Fibroblast of lung (primary cell): ENCODE measurements at regions not wholly inside any gene's neighbourhood (a gene's known extent, or its start where the extent isn't known, plus 50 kb on each side); places are given as distances from the start of the nearest gene placed in this dataset.
A peak's percentile ranks its signal among the peaks of the same experiment; 100 is the strongest.

Experiments used
- DNase-seq, 2 donors: peaks; one replicate each; pipeline versions ENCODE4 v3.0.0 to v3.0.0-alpha.2; 2010; ENCODE audit warnings: low read depth in 2 of 2
- H2AFZ ChIP-seq: 2 replicates; pipeline ENCODE4 v1.5.1; 2012; ENCODE audit warnings: low read length, control low read depth, inconsistent platforms
- H3K27ac ChIP-seq: 2 replicates; pipeline ENCODE4 v1.5.1; 2011; ENCODE audit warnings: low read length, control low read depth; ENCODE audit not compliant: insufficient read depth
- H3K27me3 ChIP-seq: 2 replicates; pipeline ENCODE4 v1.5.1; 2011; ENCODE audit warnings: mild to moderate bottlenecking, low read length; ENCODE audit not compliant: control insufficient read depth, insufficient read depth
- H3K36me3 ChIP-seq: 2 replicates; pipeline ENCODE4 v1.5.1; 2011; ENCODE audit warnings: low read length; ENCODE audit not compliant: control insufficient read depth, insufficient read depth
- H3K4me1 ChIP-seq: 2 replicates; pipeline ENCODE4 v1.5.1; 2011; ENCODE audit warnings: low read length; ENCODE audit not compliant: control insufficient read depth, insufficient read depth; ENCODE audit errors: extremely low read depth
- H3K4me2 ChIP-seq: 2 replicates; pipeline ENCODE4 v1.5.1; 2011; ENCODE audit warnings: low read length, control low read depth; ENCODE audit not compliant: insufficient read depth; ENCODE audit errors: extremely low read depth
- H3K4me3 ChIP-seq, 4 experiments: fragments of 200-600 bp in 1 of 4; sonication (generic) in 1 of 4; replicated peaks in 1 of 4; 2 replicates each; pipeline ENCODE4 v1.5.1; 2011 to 2016; ENCODE audit warnings: low read length in 4 of 4, low read depth in 3 of 4, mild to moderate bottlenecking in 3 of 4, control low read depth in 2 of 4, inconsistent platforms in 1 of 4, mixed read lengths in 1 of 4; ENCODE audit not compliant: insufficient read depth in 1 of 4; ENCODE audit errors: control extremely low read depth in 1 of 4
- H3K79me2 ChIP-seq: 2 replicates; pipeline ENCODE4 v1.5.1; 2012; ENCODE audit warnings: mild to moderate bottlenecking, low read length, inconsistent platforms; ENCODE audit not compliant: control insufficient read depth, insufficient read depth
- H3K9ac ChIP-seq: 2 replicates; pipeline ENCODE4 v1.5.1; 2011; ENCODE audit warnings: mild to moderate bottlenecking, low read length, control low read depth; ENCODE audit not compliant: insufficient read depth
- H3K9me3 ChIP-seq: 2 replicates; pipeline ENCODE4 v1.5.1; 2012; ENCODE audit warnings: low read depth, low read length; ENCODE audit not compliant: control insufficient read depth, insufficient read depth
- H4K20me1 ChIP-seq: 2 replicates; pipeline ENCODE4 v1.5.1; 2011; ENCODE audit warnings: low read length; ENCODE audit not compliant: control insufficient read depth, insufficient read depth; ENCODE audit errors: extremely low read depth
- EZH2 ChIP-seq: IDR thresholded peaks from 2 replicates; pipeline ENCODE4 v1.5.1; 2012; ENCODE audit warnings: low read length, control low read depth, mild to moderate bottlenecking; ENCODE audit errors: missing control alignments
- TF ChIP-seq, protein P1 (sequence below), 2 donors: IDR thresholded peaks in 1 of 2; conservative IDR thresholded peaks in 1 of 2; 1 replicate in 1 of 2; 2 replicates in 1 of 2; pipeline ENCODE4 v1.5.1; 2011 to 2012; ENCODE audit warnings: low read length in 2 of 2, control low read depth in 1 of 2, inconsistent platforms in 1 of 2, low read depth in 1 of 2, mild to moderate bottlenecking in 1 of 2

DNA sequence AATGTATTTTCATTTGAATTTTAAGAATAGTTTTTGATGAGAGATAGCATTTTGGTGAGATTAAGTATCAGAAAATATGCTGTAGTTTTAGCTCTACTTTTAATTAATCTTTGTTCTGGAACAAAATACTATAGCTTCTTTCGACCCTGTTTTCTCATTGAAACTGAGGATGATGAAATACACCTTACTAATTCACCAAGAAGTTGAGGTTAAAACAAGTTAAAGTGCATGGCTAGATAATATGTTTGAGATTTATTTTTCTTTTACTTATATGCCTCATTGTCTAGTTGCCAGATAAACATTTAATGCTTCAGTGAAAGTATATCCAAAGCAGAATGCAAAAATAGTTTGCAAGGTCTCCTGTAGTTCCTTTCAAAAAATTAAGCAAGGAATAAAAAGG lies 140.1 kb upstream of the KCNN2 start:
- DNase-seq = no peak
- no peak overlapping the region for H3K4me3 ChIP-seq

DNA sequence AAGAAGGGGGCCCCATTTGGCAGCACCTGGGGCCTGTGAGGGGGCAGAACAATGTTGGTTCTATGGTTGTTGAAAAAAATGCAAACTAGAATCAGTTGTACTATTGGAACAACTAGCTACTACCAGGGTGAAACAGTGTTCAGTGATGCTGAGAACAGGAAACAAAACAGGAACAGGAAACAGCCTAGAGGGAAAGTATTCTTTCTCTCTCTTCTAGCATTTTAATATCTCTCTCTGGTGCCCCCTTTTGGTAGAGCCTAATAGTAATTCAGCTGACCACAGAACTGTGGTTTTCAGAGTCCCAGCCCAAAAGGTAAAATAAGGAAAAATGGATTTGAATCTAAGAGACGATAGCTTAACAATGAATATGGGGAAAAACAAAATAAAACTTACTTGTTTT lies 138.0 kb upstream of the KCNN2 start:
- Histone ChIP-seq H3K4me3 (no peak overlapping the region), H2AFZ (no peak overlapping the region), H3K27me3 (no peaks in the 10 kb centered on the region), H3K79me2 (no peaks in the 10 kb centered on the region), H3K36me3 (no peaks in the 10 kb centered on the region), H3K4me2 (no peak overlapping the region), H4K20me1 (no peaks in the 10 kb centered on the region), H3K27ac (no peak overlapping the region), H3K4me1 (no peaks in the 10 kb centered on the region), H3K9me3 (no peaks in the 10 kb centered on the region), H3K9ac (no peak overlapping the region)
- no peak for DNase-seq
- TF ChIP-seq, protein P1, sequence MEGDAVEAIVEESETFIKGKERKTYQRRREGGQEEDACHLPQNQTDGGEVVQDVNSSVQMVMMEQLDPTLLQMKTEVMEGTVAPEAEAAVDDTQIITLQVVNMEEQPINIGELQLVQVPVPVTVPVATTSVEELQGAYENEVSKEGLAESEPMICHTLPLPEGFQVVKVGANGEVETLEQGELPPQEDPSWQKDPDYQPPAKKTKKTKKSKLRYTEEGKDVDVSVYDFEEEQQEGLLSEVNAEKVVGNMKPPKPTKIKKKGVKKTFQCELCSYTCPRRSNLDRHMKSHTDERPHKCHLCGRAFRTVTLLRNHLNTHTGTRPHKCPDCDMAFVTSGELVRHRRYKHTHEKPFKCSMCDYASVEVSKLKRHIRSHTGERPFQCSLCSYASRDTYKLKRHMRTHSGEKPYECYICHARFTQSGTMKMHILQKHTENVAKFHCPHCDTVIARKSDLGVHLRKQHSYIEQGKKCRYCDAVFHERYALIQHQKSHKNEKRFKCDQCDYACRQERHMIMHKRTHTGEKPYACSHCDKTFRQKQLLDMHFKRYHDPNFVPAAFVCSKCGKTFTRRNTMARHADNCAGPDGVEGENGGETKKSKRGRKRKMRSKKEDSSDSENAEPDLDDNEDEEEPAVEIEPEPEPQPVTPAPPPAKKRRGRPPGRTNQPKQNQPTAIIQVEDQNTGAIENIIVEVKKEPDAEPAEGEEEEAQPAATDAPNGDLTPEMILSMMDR (conservative IDR thresholded peaks at IDR 0.05 in 1 of 2, IDR thresholded peaks at IDR 0.05 in 1 of 2; ENCODE audit: low read depth in 1 of 2, low read length in 2 of 2) = peak in 1 of 2 donors; percentile 14
- no peak for TF ChIP-seq EZH2

More for the DNA sequence above, 140.1 kb upstream of the KCNN2 start:
- no peak overlapping the region for H3K27ac ChIP-seq
- H3K27me3 ChIP-seq = no peaks in the 10 kb centered on the region
- H2AFZ ChIP-seq = no peak overlapping the region
- no peak for TF ChIP-seq EZH2
- TF ChIP-seq, protein P1 (conservative IDR thresholded peaks at IDR 0.05 in 1 of 2, IDR thresholded peaks at IDR 0.05 in 1 of 2; ENCODE audit: low read depth in 1 of 2, low read length in 2 of 2) = no peak
- no peak overlapping the region for H3K9ac ChIP-seq
- H3K9me3 ChIP-seq = no peaks in the 10 kb centered on the region
- H3K4me1 ChIP-seq = no peaks in the 10 kb centered on the region
- no peaks in the 10 kb centered on the region for H3K36me3 ChIP-seq
- no peaks in the 10 kb centered on the region for H4K20me1 ChIP-seq
- no peaks in the 10 kb centered on the region for H3K79me2 ChIP-seq
- no peak overlapping the region for H3K4me2 ChIP-seq

DNA sequence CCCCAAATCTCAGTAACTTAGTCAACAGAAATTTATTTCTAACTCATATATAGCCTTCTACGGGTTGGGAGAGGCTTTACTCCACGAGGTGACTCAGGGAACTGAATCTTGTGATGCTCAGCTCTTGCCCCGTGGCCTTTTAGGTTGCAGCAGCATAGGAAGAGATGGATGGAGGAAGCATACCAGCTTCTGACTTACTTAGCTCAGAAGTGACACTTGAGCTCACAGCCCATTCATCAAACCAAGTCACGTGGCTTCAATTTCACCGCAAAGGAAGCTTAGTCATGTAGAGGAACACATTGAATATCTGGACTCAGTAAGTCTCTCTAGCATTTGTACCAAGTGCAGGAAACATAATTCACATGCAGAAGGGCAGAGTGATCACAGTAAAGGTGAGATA lies 124.1 kb upstream of the KCNN2 start:
- no peaks in the 10 kb centered on the region for H3K27me3 ChIP-seq
- no peak overlapping the region for H3K9ac ChIP-seq
- H3K36me3 ChIP-seq = no peaks in the 10 kb centered on the region
- TF ChIP-seq, protein P1 (conservative IDR thresholded peaks at IDR 0.05 in 1 of 2, IDR thresholded peaks at IDR 0.05 in 1 of 2; ENCODE audit: low read depth in 1 of 2, low read length in 2 of 2) = no peak
- TF ChIP-seq EZH2 = no peak
- no peak overlapping the region for H3K4me2 ChIP-seq
- no peaks in the 10 kb centered on the region for H3K4me1 ChIP-seq
- DNase-seq = peak; percentile 93 to 98
- H4K20me1 ChIP-seq = no peaks in the 10 kb centered on the region
- no peaks in the 10 kb centered on the region for H3K79me2 ChIP-seq
- no peak overlapping the region for H2AFZ ChIP-seq
- H3K9me3 ChIP-seq = no peaks in the 10 kb centered on the region
- H3K4me3 ChIP-seq = peak overlapping the region in 1 of 4 experiments; percentile 7
- peak overlapping the region; percentile 8 for H3K27ac ChIP-seq
